ENCODE measurements at regions not wholly inside any gene's neighbourhood (a gene's known extent, or its start where the extent isn't known, plus 50 kb on each side); places are given as distances from the start of the nearest gene placed in this dataset.

- Histone ChIP-seq H3K27ac (ENCODE audit: low read depth, low read length) (no peak overlapping the region), H3K9ac (ENCODE audit: low read length) (no peak overlapping the region), H3K27me3 (ENCODE audit: low read length) (no peaks in the 10 kb centered on the region), H3F3A (ENCODE audit: insufficient read depth) (no peaks in the 10 kb centered on the region), H3K79me2 (ENCODE audit: insufficient read depth, low read length) (no peaks in the 10 kb centered on the region), H3K36me3 (ENCODE audit: low read length) (no peaks in the 10 kb centered on the region), H3K4me3 (ENCODE audit: insufficient read depth, low read length, poor library complexity, severe bottlenecking) (no peak overlapping the region), H4K20me1 (ENCODE audit: low read depth, low read length) (no peaks in the 10 kb centered on the region), H3K9me2 (replicated peaks; ENCODE audit: insufficient read depth, low read length) (no peaks in the 10 kb centered on the region), H2AFZ (ENCODE audit: low read depth, low read length, severe bottlenecking) (no peak overlapping the region), H3K4me2 (ENCODE audit: low read depth, low read length, poor library complexity, severe bottlenecking) (no peak overlapping the region), H3K9me3 (ENCODE audit: insufficient read depth, low read length) (no peaks in the 10 kb centered on the region)
- TF ChIP-seq EZH2phosphoT487 (conservative IDR thresholded peaks at IDR 0.05; ENCODE audit: low read length): no peak
- no peak for TF ChIP-seq CTCF (IDR thresholded peaks at IDR 0.05; ENCODE audit: insufficient read depth, low read length, poor library complexity, severe bottlenecking)
These were observed 226.9 kb downstream of the WDR11 start for GRCh38 chr10:121078036-121078435.

DNA sequence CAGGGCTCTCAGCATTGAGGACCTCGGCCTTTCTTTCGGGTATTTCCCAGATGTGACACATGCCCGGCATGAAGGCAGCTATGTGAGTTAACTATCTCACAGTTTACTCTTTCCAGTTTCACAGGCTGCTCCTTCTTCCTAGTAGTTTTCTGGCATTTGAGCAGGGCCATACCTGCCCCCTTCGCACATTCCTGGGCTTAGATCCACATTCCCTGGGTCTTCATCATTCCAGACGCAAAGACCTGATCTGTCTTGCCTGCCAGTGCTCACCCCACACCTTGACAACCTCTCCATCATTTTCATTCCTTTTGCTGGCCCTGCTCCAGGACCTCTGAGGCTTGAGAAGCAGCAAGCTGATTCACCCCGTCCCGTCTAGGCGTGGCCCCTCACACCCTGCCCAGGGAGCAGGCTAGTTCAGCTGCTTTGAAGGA lies 227.5 kb downstream of the WDR11 start:
- Histone ChIP-seq H3K36me3 (ENCODE audit: low read length) (no peaks in the 10 kb centered on the region), H2AFZ (ENCODE audit: low read depth, low read length, severe bottlenecking) (no peak overlapping the region), H3K9me3 (ENCODE audit: insufficient read depth, low read length) (no peaks in the 10 kb centered on the region), H3K4me3 (ENCODE audit: insufficient read depth, low read length, poor library complexity, severe bottlenecking) (no peak overlapping the region), H3K27ac (ENCODE audit: low read depth, low read length) (no peak overlapping the region), H3K9me2 (replicated peaks; ENCODE audit: insufficient read depth, low read length) (no peaks in the 10 kb centered on the region), H3K79me2 (ENCODE audit: insufficient read depth, low read length) (no peaks in the 10 kb centered on the region), H3F3A (ENCODE audit: insufficient read depth) (no peaks in the 10 kb centered on the region), H4K20me1 (ENCODE audit: low read depth, low read length) (no peaks in the 10 kb centered on the region), H3K4me2 (ENCODE audit: low read depth, low read length, poor library complexity, severe bottlenecking) (no peak overlapping the region), H3K27me3 (ENCODE audit: low read length) (no peaks in the 10 kb centered on the region), H3K9ac (ENCODE audit: low read length) (no peak overlapping the region)
- TF ChIP-seq EZH2phosphoT487 (conservative IDR thresholded peaks at IDR 0.05; ENCODE audit: low read length) (no peak), CTCF (IDR thresholded peaks at IDR 0.05; ENCODE audit: insufficient read depth, low read length, poor library complexity, severe bottlenecking) (no peak)

- Histone ChIP-seq H3K9me2 (replicated peaks; ENCODE audit: insufficient read depth, low read length) (no peaks in the 10 kb centered on the region), H3K9me3 (ENCODE audit: insufficient read depth, low read length) (no peaks in the 10 kb centered on the region), H3K79me2 (ENCODE audit: insufficient read depth, low read length) (no peaks in the 10 kb centered on the region), H3K4me2 (ENCODE audit: low read depth, low read length, poor library complexity, severe bottlenecking) (no peak overlapping the region), H3K36me3 (ENCODE audit: low read length) (no peaks in the 10 kb centered on the region), H4K20me1 (ENCODE audit: low read depth, low read length) (no peaks in the 10 kb centered on the region), H3K9ac (ENCODE audit: low read length) (no peak overlapping the region), H3K27me3 (ENCODE audit: low read length) (no peaks in the 10 kb centered on the region), H3K27ac (ENCODE audit: low read depth, low read length) (no peak overlapping the region), H3F3A (ENCODE audit: insufficient read depth) (no peaks in the 10 kb centered on the region), H2AFZ (ENCODE audit: low read depth, low read length, severe bottlenecking) (no peak overlapping the region), H3K4me3 (ENCODE audit: insufficient read depth, low read length, poor library complexity, severe bottlenecking) (no peak overlapping the region)
- TF ChIP-seq EZH2phosphoT487 (conservative IDR thresholded peaks at IDR 0.05; ENCODE audit: low read length): no peak
- TF ChIP-seq CTCF (IDR thresholded peaks at IDR 0.05; ENCODE audit: insufficient read depth, low read length, poor library complexity, severe bottlenecking): no peak
These were observed 228.1 kb downstream of the WDR11 start for GRCh38 chr10:121079226-121079625.
